ENCODE measurements at regions not wholly inside any gene's neighbourhood (a gene's known extent, or its start where the extent isn't known, plus 50 kb on each side); places are given as distances from the start of the nearest gene placed in this dataset.

GRCh38 chr12:66931091-66931490 is 252.2 kb upstream of the GRIP1 start:
- no peak for TF ChIP-seq CTCF (IDR thresholded peaks at IDR 0.05)
- no peak for TF ChIP-seq POLR2A (IDR thresholded peaks at IDR 0.05)
- no peak for TF ChIP-seq POLR2AphosphoS5 (IDR thresholded peaks at IDR 0.05)

Data from breast epithelium (tissue), 3 donors.